H1 (cell line): ENCODE measurements at regions not wholly inside any gene's neighbourhood (a gene's known extent, or its start where the extent isn't known, plus 50 kb on each side); places are given as distances from the start of the nearest gene placed in this dataset.
"Not testable (repeated sequence)": the region's sequence is repeated elsewhere in the genome, so short reads cannot be mapped to it uniquely, and the experiment has no call there.

ENCODE experiments used
- CTCF ChIA-PET: fragments of 300-600 bp; sonication (Branson Sonifier 250); formaldehyde crosslinking; loops from one replicate; lab custom pipeline; 2021; ENCODE audit not compliant: partially characterized antibody; lab: Charles Lee
- POLR2A ChIA-PET: fragments of 300-600 bp; sonication (Branson Sonifier 250); formaldehyde crosslinking; loops from one replicate; lab custom pipeline; 2021; ENCODE audit warnings: inconsistent platforms; ENCODE audit not compliant: partially characterized antibody; lab: Charles Lee
- DNase-seq, 2 experiments: peaks; one replicate each; pipeline versions ENCODE4 v3.0.0 to v3.0.0-alpha.2; 2010 to 2022; ENCODE audit warnings: low spot score in 2 of 2, low read depth in 1 of 2, mixed read lengths in 1 of 2
- FAIRE-seq: peaks from 2 replicates; lab custom pipeline; 2011; peaks lifted over from hg19 to GRCh38; lab: Jason Lieb, UNC
- H2AFZ ChIP-seq: 2 replicates; pipeline ENCODE4 v1.8.1; 2012; ENCODE audit warnings: low read length, inconsistent platforms
- H2AK5ac ChIP-seq: 2 replicates; pipeline ENCODE4 v1.6.1; 2013; ENCODE audit warnings: low read depth, low read length
- H2BK120ac ChIP-seq: replicated peaks from 2 replicates; pipeline ENCODE3; 2013; ENCODE audit warnings: low read depth, low read length, inconsistent platforms
- H2BK12ac ChIP-seq: 2 replicates; pipeline ENCODE4 v1.6.1; 2013; ENCODE audit warnings: low read depth, low read length
- H2BK15ac ChIP-seq: 2 replicates; pipeline ENCODE4 v1.6.1; 2013; ENCODE audit warnings: low read length
- H2BK20ac ChIP-seq: 2 replicates; pipeline ENCODE4 v1.6.1; 2013; ENCODE audit warnings: low read length
- H2BK5ac ChIP-seq: 2 replicates; pipeline ENCODE4 v1.6.1; 2013; ENCODE audit warnings: low read depth, low read length
- H3K14ac ChIP-seq: 2 replicates; pipeline ENCODE4 v1.6.1; 2013; ENCODE audit warnings: inconsistent platforms; ENCODE audit not compliant: insufficient read length
- H3K18ac ChIP-seq: 2 replicates; pipeline ENCODE4 v1.6.1; 2013; ENCODE audit warnings: low read length; ENCODE audit errors: extremely low read depth
- H3K23ac ChIP-seq: 2 replicates; pipeline ENCODE4 v1.6.1; 2013; ENCODE audit warnings: inconsistent platforms; ENCODE audit not compliant: insufficient read length
- H3K23me2 ChIP-seq: 2 replicates; pipeline ENCODE4 v1.6.1; 2013; ENCODE audit warnings: low read depth, low read length
- H3K27ac ChIP-seq: 2 replicates; pipeline ENCODE4 v1.6.1; 2011; ENCODE audit warnings: low read depth, low read length, inconsistent platforms
- H3K27me3 ChIP-seq, 4 experiments: replicated peaks in 1 of 4; 1 replicate in 1 of 4; 2 replicates in 3 of 4; pipeline versions ENCODE4 v1.6.1 to v1.8.1; 2011 to 2013; ENCODE audit warnings: low read length in 3 of 4, mild to moderate bottlenecking in 3 of 4, inconsistent platforms in 2 of 4, mixed read lengths in 2 of 4, moderate library complexity in 1 of 4; ENCODE audit not compliant: control insufficient read depth in 3 of 4, insufficient read depth in 3 of 4; ENCODE audit errors: extremely low read depth in 1 of 4
- H3K36me3 ChIP-seq, 4 experiments: 2 replicates each; pipeline versions ENCODE4 v1.6.1 to v1.8.1; 2011 to 2013; ENCODE audit warnings: mild to moderate bottlenecking in 4 of 4, low read length in 3 of 4, moderate library complexity in 2 of 4, control low read depth in 1 of 4, inconsistent platforms in 1 of 4; ENCODE audit not compliant: insufficient read depth in 4 of 4, control insufficient read depth in 2 of 4
- H3K4ac ChIP-seq: replicated peaks from 2 replicates; pipeline ENCODE3; 2013; ENCODE audit warnings: low read length, low read depth, mixed read lengths, inconsistent platforms; ENCODE audit not compliant: insufficient read length
- H3K4me1 ChIP-seq, 4 experiments: replicated peaks in 1 of 4; 1 replicate in 1 of 4; 2 replicates in 3 of 4; pipeline versions ENCODE4 v1.6.1 to v1.8.1; 2011 to 2013; ENCODE audit warnings: low read length in 3 of 4, inconsistent platforms in 2 of 4, mixed read lengths in 1 of 4; ENCODE audit not compliant: insufficient read depth in 4 of 4, control insufficient read depth in 3 of 4
- H3K4me2 ChIP-seq, 2 experiments: 2 replicates each; pipeline versions ENCODE4 v1.6.1 to v1.8.1; 2011 to 2013; ENCODE audit warnings: low read depth in 2 of 2, low read length in 2 of 2, control low read depth in 1 of 2, inconsistent platforms in 1 of 2, mild to moderate bottlenecking in 1 of 2; ENCODE audit not compliant: insufficient read depth in 1 of 2
- H3K4me3 ChIP-seq, 4 experiments: fragments of 200-600, 300-600 bp in 1 of 4; sonication (generic), shearing (Covaris generic), sonication (Bioruptor Twin) in 1 of 4; 2 replicates each; pipeline versions ENCODE4 v1.5.1 to v1.8.1; 2011 to 2016; ENCODE audit warnings: low read length in 4 of 4, low read depth in 3 of 4, control low read depth in 2 of 4, inconsistent platforms in 2 of 4, mild to moderate bottlenecking in 2 of 4, mixed read lengths in 1 of 4, moderate library complexity in 1 of 4; ENCODE audit not compliant: insufficient read depth in 2 of 4; ENCODE audit errors: extremely low read depth in 1 of 4
- H3K56ac ChIP-seq: replicated peaks from 2 replicates; pipeline ENCODE3; 2013; ENCODE audit warnings: low read depth, mild to moderate bottlenecking, mixed read lengths, low read length, inconsistent platforms; ENCODE audit not compliant: insufficient read length
- H3K79me1 ChIP-seq: 2 replicates; pipeline ENCODE4 v1.6.1; 2013; ENCODE audit warnings: low read depth, low read length, control low read depth
- H3K79me2 ChIP-seq, 2 experiments: 2 replicates each; pipeline versions ENCODE4 v1.6.1 to v1.8.1; 2012 to 2013; ENCODE audit warnings: low read length in 2 of 2, mild to moderate bottlenecking in 2 of 2, inconsistent platforms in 1 of 2; ENCODE audit not compliant: insufficient read depth in 2 of 2, control insufficient read depth in 1 of 2
- H3K9ac ChIP-seq, 4 experiments: replicated peaks in 1 of 4; 1 replicate in 1 of 4; 2 replicates in 3 of 4; pipeline versions ENCODE4 v1.6.1 to v1.8.1; 2011 to 2013; ENCODE audit warnings: low read depth in 3 of 4, low read length in 3 of 4, control low read depth in 2 of 4, mild to moderate bottlenecking in 2 of 4, moderate library complexity in 2 of 4, inconsistent platforms in 1 of 4; ENCODE audit errors: extremely low read depth in 1 of 4
- H3K9me3 ChIP-seq, 2 experiments: 2 replicates each; pipeline versions ENCODE4 v1.6.1 to v1.8.1; 2012 to 2013; ENCODE audit warnings: mild to moderate bottlenecking in 2 of 2, moderate library complexity in 2 of 2, control low read depth in 1 of 2, inconsistent platforms in 1 of 2, low read depth in 1 of 2, low read length in 1 of 2, mixed read lengths in 1 of 2; ENCODE audit not compliant: insufficient read depth in 2 of 2
- H4K20me1 ChIP-seq, 2 experiments: replicated peaks in 1 of 2; 2 replicates each; pipeline versions ENCODE3 to v1.8.1; 2011 to 2013; ENCODE audit warnings: inconsistent platforms in 2 of 2, low read length in 2 of 2, mild to moderate bottlenecking in 1 of 2; ENCODE audit not compliant: insufficient read depth in 2 of 2, control insufficient read depth in 1 of 2
- H4K5ac ChIP-seq: 2 replicates; pipeline ENCODE4 v1.6.1; 2013; ENCODE audit warnings: low read length, low read depth, mixed read lengths, inconsistent platforms; ENCODE audit not compliant: insufficient read length
- H4K8ac ChIP-seq: 2 replicates; pipeline ENCODE4 v1.8.0; 2013; ENCODE audit warnings: mild to moderate bottlenecking, moderate library complexity, low read length, inconsistent platforms; ENCODE audit not compliant: insufficient read depth; ENCODE audit errors: extremely low read depth
- H4K91ac ChIP-seq: replicated peaks from 2 replicates; pipeline ENCODE3; 2013; ENCODE audit warnings: low read length, mixed read lengths, inconsistent platforms; ENCODE audit not compliant: insufficient read length
- WGBS, 2 experiments: shearing (Covaris generic) in 1 of 2; methylation state at CpG; one replicate each; pipeline versions ENCODE4 v1.1.6 to v1.1.7; 2013 to 2015; ENCODE audit warnings: low lambda C conversion rate in 2 of 2, mixed read lengths in 2 of 2, inconsistent platforms in 1 of 2, low coverage in 1 of 2, missing lambda C conversion rate in 1 of 2; ENCODE audit not compliant: insufficient replicate concordance in 2 of 2, insufficient coverage in 1 of 2, insufficient read length in 1 of 2; ENCODE audit errors: extremely low coverage in 1 of 2, missing lambda C conversion rate in 1 of 2; 5-methylcytosine and 5-hydroxymethylcytosine counted together

- H3K56ac ChIP-seq, H3K27me3 ChIP-seq, H3K4me2 ChIP-seq, H4K5ac ChIP-seq, H2AFZ ChIP-seq, H3K9ac ChIP-seq, H3K4ac ChIP-seq, POLR2A ChIA-PET, H4K20me1 ChIP-seq, H3K79me1 ChIP-seq, H3K4me1 ChIP-seq, H2BK15ac ChIP-seq, FAIRE-seq, H4K8ac ChIP-seq, H3K23ac ChIP-seq, H3K36me3 ChIP-seq, CTCF ChIA-PET, H2BK20ac ChIP-seq, H2BK12ac ChIP-seq, H2BK5ac ChIP-seq, H4K91ac ChIP-seq, H3K18ac ChIP-seq, H3K27ac ChIP-seq, H3K79me2 ChIP-seq, H3K14ac ChIP-seq, H3K23me2 ChIP-seq, H2AK5ac ChIP-seq, DNase-seq, H2BK120ac ChIP-seq, H3K4me3 ChIP-seq, H3K9me3 ChIP-seq: not testable (repeated sequence)
- 73% methylated on average over 4 of the region's 4 CpGs; no CpG with 5 or more reads in 1 of the 2 experiments for WGBS, 2 experiments
Measured at GRCh38 chr5:135164873-135165614, 131.0 kb upstream of the PITX1 start.
